Loucy (cell line): ENCODE measurements at regions not wholly inside any gene's neighbourhood (a gene's known extent, or its start where the extent isn't known, plus 50 kb on each side); places are given as distances from the start of the nearest gene placed in this dataset.

Experiments
- H2AFZ ChIP-seq: fragments of 200-600 bp; sonication (generic); 2 replicates; pipeline ENCODE4 v1.6.0; 2016; ENCODE audit warnings: antibody characterized with exemption, mild to moderate bottlenecking, low read length, moderate library complexity
- H3F3A ChIP-seq: fragments of 200-600 bp; 2 replicates; pipeline ENCODE4 v1.6.0; 2016; ENCODE audit warnings: antibody characterized with exemption, low read depth, mild to moderate bottlenecking
- H3K27me3 ChIP-seq: fragments of 200-600 bp; sonication (generic); 2 replicates; pipeline ENCODE4 v1.6.1; 2014; ENCODE audit warnings: low read length, mild to moderate bottlenecking; ENCODE audit not compliant: insufficient read depth, poor library complexity, severe bottlenecking
- H3K36me3 ChIP-seq: fragments of 200-600 bp; sonication (generic); 2 replicates; pipeline ENCODE4 v1.6.1; 2016; ENCODE audit warnings: low read length; ENCODE audit not compliant: insufficient read depth
- H3K4me1 ChIP-seq: fragments of 200-600 bp; sonication (generic); 2 replicates; pipeline ENCODE4 v1.5.1; 2014; ENCODE audit warnings: low read length, mild to moderate bottlenecking; ENCODE audit not compliant: insufficient read depth, poor library complexity, severe bottlenecking
- H3K4me2 ChIP-seq: fragments of 200-600 bp; sonication (generic); 2 replicates; pipeline ENCODE4 v1.6.0; 2014; ENCODE audit warnings: antibody characterized with exemption, low read length, low read depth, mild to moderate bottlenecking; ENCODE audit not compliant: poor library complexity, severe bottlenecking
- H3K4me3 ChIP-seq: fragments of 200-600 bp; sonication (generic); 2 replicates; pipeline ENCODE4 v1.5.1; 2014; ENCODE audit warnings: low read length, mild to moderate bottlenecking, mixed read lengths; ENCODE audit not compliant: poor library complexity, severe bottlenecking
- H3K79me2 ChIP-seq: fragments of 200-600 bp; sonication (generic); 2 replicates; pipeline ENCODE4 v1.6.1; 2014; ENCODE audit warnings: low read length; ENCODE audit not compliant: insufficient read depth
- H3K9ac ChIP-seq: fragments of 200-600 bp; sonication (generic); 2 replicates; pipeline ENCODE4 v1.6.0; 2014; ENCODE audit warnings: mild to moderate bottlenecking, low read depth, low read length, moderate library complexity; ENCODE audit not compliant: poor library complexity, severe bottlenecking
- H3K9me2 ChIP-seq: fragments of 200-600 bp; sonication (generic); replicated peaks from 2 replicates; pipeline ENCODE4 v1.6.1; 2016; ENCODE audit warnings: low read depth, low read length, mixed read lengths
- H3K9me3 ChIP-seq: fragments of 200-600 bp; sonication (generic); 2 replicates; pipeline ENCODE4 v1.6.1; 2014; ENCODE audit warnings: mild to moderate bottlenecking, antibody characterized with exemption, low read length, low read depth; ENCODE audit not compliant: insufficient read depth
- H4K20me1 ChIP-seq: fragments of 200-600 bp; sonication (generic); 2 replicates; pipeline ENCODE4 v1.6.0; 2014; ENCODE audit warnings: antibody characterized with exemption, low read length, mild to moderate bottlenecking; ENCODE audit not compliant: insufficient read depth, poor library complexity, severe bottlenecking
- CTCF ChIP-seq: fragments of 200-600 bp; sonication (generic); conservative IDR thresholded peaks from 2 replicates; pipeline ENCODE4 v1.5.1; 2014; ENCODE audit warnings: mild to moderate bottlenecking, antibody characterized with exemption, low read length
- EZH2phosphoT487 ChIP-seq: fragments of 200-600 bp; IDR thresholded peaks from 2 replicates; pipeline ENCODE4 v1.6.1; 2018; ENCODE audit warnings: antibody characterized with exemption, mild to moderate bottlenecking, moderate library complexity, borderline replicate concordance

DNA sequence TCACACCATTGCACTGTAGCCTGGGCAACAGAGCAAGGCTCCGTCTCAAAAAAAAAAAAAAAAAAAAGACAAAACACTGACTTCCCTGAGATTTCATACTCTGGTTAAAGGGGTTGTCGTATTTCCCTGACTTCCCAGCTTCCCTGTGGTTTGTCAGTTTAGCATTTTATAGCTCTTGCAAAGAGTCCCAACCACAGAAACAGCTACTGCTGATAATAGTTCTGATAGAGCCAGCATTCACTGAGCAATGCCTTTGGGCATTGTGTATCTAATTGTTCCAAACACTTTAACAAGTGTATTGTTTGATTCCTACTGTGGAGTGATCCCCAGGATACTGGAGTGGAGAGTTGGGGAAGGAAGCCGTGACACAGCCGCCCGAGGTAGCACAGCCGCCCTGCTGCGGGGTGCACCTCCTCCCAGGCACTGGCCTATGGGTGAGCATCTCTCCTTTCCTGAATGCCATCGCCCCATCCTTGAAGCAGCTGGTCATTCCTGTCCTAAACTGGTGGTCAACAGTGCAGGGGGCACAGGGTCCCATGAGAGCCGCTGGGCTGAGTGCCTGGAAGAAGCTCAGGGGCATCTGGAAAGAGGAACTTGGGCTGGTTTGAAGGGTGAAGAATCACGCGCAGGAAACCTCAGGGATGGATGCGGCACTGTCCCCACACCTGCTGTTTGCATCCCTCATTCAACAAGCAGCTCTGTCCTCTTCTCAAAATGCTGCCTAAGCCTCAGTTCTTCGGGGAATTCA is 81.0 kb upstream of the TMEM18 start:
- no peaks in the 10 kb centered on the region for H3K9me2 ChIP-seq
- H3K4me2 ChIP-seq, result peak overlapping the region; percentile 50
- no peaks in the 10 kb centered on the region for H3K27me3 ChIP-seq
- no peaks in the 10 kb centered on the region for H3K36me3 ChIP-seq
- H3K4me3 ChIP-seq, result no peak overlapping the region
- TF ChIP-seq CTCF, result no peak
- TF ChIP-seq EZH2phosphoT487, result no peak
- H3F3A ChIP-seq, result no peaks in the 10 kb centered on the region
- H4K20me1 ChIP-seq, result no peaks in the 10 kb centered on the region
- H3K9ac ChIP-seq, result peak overlapping the region; percentile 10
- H3K4me1 ChIP-seq, result peaks cover 58% of the 10 kb centered on the region
- H2AFZ ChIP-seq, result no peak overlapping the region
- H3K79me2 ChIP-seq, result no peaks in the 10 kb centered on the region
- H3K9me3 ChIP-seq, result no peaks in the 10 kb centered on the region

GRCh38 chr2:753123-753522 is 75.9 kb upstream of the TMEM18 start:
- H4K20me1 ChIP-seq, result no peaks in the 10 kb centered on the region
- H2AFZ ChIP-seq, result no peak overlapping the region
- no peaks in the 10 kb centered on the region for H3K36me3 ChIP-seq
- no peaks in the 10 kb centered on the region for H3K27me3 ChIP-seq
- H3K9me2 ChIP-seq, result no peaks in the 10 kb centered on the region
- TF ChIP-seq CTCF (no peak), EZH2phosphoT487 (no peak)
- H3K4me1 ChIP-seq, result peaks cover 22% of the 10 kb centered on the region
- H3K79me2 ChIP-seq, result no peaks in the 10 kb centered on the region
- no peak overlapping the region for H3K4me3 ChIP-seq
- no peak overlapping the region for H3K4me2 ChIP-seq
- no peak overlapping the region for H3K9ac ChIP-seq
- H3K9me3 ChIP-seq, result no peaks in the 10 kb centered on the region
- H3F3A ChIP-seq, result no peaks in the 10 kb centered on the region

DNA sequence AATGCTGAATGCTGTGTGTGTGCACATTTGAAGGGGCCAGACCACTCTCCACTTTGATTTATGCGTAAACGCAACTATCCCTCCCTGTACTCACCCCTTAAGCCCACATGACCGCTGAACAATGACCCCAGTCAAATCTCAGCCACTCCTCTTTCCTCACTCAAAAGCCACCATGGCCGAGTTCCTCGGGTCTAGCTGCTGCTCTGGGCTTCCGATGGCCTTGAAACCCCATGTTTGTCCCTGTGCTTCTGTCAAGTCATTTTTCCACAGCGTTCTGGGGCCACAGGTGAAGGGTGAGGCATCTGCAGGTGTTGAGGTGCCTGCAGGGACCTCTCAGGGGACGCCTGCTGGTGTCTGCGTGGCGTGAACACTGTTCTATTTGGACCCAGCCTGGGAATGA is 74.3 kb upstream of the TMEM18 start:
- Histone ChIP-seq H3K79me2 (no peaks in the 10 kb centered on the region), H3K9me3 (no peaks in the 10 kb centered on the region), H3K9me2 (no peaks in the 10 kb centered on the region), H3K9ac (no peak overlapping the region), H4K20me1 (no peaks in the 10 kb centered on the region), H3K27me3 (no peaks in the 10 kb centered on the region), H3K4me2 (no peak overlapping the region), H3F3A (no peaks in the 10 kb centered on the region), H3K36me3 (no peaks in the 10 kb centered on the region), H3K4me1 (peaks cover 18% of the 10 kb centered on the region), H2AFZ (no peak overlapping the region), H3K4me3 (no peak overlapping the region)
- TF ChIP-seq EZH2phosphoT487, result no peak
- no peak for TF ChIP-seq CTCF
